ENCODE measurements at regions not wholly inside any gene's neighbourhood (a gene's known extent, or its start where the extent isn't known, plus 50 kb on each side); places are given as distances from the start of the nearest gene placed in this dataset.

DNA sequence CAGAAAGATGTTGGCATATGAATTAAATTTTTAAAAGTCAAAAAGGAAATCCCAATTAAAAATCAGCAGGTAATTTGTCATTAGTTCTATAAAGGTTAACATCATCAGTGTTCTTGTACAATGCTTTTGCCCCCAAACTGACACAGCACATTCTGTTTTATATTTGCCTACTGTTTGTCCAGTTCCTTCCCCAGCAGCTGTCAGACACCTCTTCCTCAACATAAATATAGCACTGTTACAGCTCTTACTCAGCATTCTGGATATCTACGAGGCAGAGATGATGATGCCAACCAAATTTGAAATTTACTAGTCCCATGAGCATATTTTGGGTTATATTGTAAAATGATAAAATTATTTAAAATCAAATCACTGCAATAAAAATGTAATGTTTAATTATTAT is 124.6 kb downstream of the SINHCAF start:
- ATAC-seq: no peak
- DNase-seq (ENCODE audit: low spot score): no peak
- Mint-ChIP-seq H3K27ac (no peak overlapping the region), H3K9me3 (no peaks in the 10 kb centered on the region), H3K27me3 (ENCODE audit: insufficient read depth, low read depth, poor library complexity) (no peaks in the 10 kb centered on the region), H3K4me3 (no peak overlapping the region), H3K36me3 (ENCODE audit: low read depth) (no peaks in the 10 kb centered on the region), H3K4me1 (peaks cover 28% of the 10 kb centered on the region)
- Histone ChIP-seq H3K79me2 (replicated peaks; ENCODE audit: insufficient read depth) (no peaks in the 10 kb centered on the region), H3K4me3 (no peak overlapping the region), H3K27me3 (ENCODE audit: insufficient read depth) (no peaks in the 10 kb centered on the region), H3K27ac (ENCODE audit: low read depth) (no peak overlapping the region), H3K4me1 (ENCODE audit: insufficient read depth) (peaks cover 28% of the 10 kb centered on the region), H3F3A (replicated peaks; ENCODE audit: low read depth) (no peaks in the 10 kb centered on the region), H3K36me3 (ENCODE audit: insufficient read depth) (no peaks in the 10 kb centered on the region), H3K4me2 (no peak overlapping the region), H4K20me1 (replicated peaks; ENCODE audit: insufficient read depth) (no peaks in the 10 kb centered on the region), H2AFZ (no peak overlapping the region), H3K9me2 (ENCODE audit: insufficient read depth) (no peaks in the 10 kb centered on the region)
- TF ChIP-seq NANOG (IDR thresholded peaks at IDR 0.05; ENCODE audit: borderline replicate concordance) (no peak), STAT1 (IDR thresholded peaks at IDR 0.05; ENCODE audit: unreplicated experiment) (no peak), JUNB (IDR thresholded peaks at IDR 0.05; ENCODE audit: unreplicated experiment) (no peak), POLR2AphosphoS5 (IDR thresholded peaks at IDR 0.05; ENCODE audit: low read depth) (no peak), CREB1 (CRISPR knock-in tag; IDR thresholded peaks at IDR 0.05; ENCODE audit: low read depth) (no peak), EZH2phosphoT487 (IDR thresholded peaks at IDR 0.05; ENCODE audit: unreplicated experiment) (no peak)
- TF ChIP-seq, protein P1, sequence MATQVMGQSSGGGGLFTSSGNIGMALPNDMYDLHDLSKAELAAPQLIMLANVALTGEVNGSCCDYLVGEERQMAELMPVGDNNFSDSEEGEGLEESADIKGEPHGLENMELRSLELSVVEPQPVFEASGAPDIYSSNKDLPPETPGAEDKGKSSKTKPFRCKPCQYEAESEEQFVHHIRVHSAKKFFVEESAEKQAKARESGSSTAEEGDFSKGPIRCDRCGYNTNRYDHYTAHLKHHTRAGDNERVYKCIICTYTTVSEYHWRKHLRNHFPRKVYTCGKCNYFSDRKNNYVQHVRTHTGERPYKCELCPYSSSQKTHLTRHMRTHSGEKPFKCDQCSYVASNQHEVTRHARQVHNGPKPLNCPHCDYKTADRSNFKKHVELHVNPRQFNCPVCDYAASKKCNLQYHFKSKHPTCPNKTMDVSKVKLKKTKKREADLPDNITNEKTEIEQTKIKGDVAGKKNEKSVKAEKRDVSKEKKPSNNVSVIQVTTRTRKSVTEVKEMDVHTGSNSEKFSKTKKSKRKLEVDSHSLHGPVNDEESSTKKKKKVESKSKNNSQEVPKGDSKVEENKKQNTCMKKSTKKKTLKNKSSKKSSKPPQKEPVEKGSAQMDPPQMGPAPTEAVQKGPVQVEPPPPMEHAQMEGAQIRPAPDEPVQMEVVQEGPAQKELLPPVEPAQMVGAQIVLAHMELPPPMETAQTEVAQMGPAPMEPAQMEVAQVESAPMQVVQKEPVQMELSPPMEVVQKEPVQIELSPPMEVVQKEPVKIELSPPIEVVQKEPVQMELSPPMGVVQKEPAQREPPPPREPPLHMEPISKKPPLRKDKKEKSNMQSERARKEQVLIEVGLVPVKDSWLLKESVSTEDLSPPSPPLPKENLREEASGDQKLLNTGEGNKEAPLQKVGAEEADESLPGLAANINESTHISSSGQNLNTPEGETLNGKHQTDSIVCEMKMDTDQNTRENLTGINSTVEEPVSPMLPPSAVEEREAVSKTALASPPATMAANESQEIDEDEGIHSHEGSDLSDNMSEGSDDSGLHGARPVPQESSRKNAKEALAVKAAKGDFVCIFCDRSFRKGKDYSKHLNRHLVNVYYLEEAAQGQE (IDR thresholded peaks at IDR 0.05; ENCODE audit: unreplicated experiment): no peak
- TF ChIP-seq, protein P2, sequence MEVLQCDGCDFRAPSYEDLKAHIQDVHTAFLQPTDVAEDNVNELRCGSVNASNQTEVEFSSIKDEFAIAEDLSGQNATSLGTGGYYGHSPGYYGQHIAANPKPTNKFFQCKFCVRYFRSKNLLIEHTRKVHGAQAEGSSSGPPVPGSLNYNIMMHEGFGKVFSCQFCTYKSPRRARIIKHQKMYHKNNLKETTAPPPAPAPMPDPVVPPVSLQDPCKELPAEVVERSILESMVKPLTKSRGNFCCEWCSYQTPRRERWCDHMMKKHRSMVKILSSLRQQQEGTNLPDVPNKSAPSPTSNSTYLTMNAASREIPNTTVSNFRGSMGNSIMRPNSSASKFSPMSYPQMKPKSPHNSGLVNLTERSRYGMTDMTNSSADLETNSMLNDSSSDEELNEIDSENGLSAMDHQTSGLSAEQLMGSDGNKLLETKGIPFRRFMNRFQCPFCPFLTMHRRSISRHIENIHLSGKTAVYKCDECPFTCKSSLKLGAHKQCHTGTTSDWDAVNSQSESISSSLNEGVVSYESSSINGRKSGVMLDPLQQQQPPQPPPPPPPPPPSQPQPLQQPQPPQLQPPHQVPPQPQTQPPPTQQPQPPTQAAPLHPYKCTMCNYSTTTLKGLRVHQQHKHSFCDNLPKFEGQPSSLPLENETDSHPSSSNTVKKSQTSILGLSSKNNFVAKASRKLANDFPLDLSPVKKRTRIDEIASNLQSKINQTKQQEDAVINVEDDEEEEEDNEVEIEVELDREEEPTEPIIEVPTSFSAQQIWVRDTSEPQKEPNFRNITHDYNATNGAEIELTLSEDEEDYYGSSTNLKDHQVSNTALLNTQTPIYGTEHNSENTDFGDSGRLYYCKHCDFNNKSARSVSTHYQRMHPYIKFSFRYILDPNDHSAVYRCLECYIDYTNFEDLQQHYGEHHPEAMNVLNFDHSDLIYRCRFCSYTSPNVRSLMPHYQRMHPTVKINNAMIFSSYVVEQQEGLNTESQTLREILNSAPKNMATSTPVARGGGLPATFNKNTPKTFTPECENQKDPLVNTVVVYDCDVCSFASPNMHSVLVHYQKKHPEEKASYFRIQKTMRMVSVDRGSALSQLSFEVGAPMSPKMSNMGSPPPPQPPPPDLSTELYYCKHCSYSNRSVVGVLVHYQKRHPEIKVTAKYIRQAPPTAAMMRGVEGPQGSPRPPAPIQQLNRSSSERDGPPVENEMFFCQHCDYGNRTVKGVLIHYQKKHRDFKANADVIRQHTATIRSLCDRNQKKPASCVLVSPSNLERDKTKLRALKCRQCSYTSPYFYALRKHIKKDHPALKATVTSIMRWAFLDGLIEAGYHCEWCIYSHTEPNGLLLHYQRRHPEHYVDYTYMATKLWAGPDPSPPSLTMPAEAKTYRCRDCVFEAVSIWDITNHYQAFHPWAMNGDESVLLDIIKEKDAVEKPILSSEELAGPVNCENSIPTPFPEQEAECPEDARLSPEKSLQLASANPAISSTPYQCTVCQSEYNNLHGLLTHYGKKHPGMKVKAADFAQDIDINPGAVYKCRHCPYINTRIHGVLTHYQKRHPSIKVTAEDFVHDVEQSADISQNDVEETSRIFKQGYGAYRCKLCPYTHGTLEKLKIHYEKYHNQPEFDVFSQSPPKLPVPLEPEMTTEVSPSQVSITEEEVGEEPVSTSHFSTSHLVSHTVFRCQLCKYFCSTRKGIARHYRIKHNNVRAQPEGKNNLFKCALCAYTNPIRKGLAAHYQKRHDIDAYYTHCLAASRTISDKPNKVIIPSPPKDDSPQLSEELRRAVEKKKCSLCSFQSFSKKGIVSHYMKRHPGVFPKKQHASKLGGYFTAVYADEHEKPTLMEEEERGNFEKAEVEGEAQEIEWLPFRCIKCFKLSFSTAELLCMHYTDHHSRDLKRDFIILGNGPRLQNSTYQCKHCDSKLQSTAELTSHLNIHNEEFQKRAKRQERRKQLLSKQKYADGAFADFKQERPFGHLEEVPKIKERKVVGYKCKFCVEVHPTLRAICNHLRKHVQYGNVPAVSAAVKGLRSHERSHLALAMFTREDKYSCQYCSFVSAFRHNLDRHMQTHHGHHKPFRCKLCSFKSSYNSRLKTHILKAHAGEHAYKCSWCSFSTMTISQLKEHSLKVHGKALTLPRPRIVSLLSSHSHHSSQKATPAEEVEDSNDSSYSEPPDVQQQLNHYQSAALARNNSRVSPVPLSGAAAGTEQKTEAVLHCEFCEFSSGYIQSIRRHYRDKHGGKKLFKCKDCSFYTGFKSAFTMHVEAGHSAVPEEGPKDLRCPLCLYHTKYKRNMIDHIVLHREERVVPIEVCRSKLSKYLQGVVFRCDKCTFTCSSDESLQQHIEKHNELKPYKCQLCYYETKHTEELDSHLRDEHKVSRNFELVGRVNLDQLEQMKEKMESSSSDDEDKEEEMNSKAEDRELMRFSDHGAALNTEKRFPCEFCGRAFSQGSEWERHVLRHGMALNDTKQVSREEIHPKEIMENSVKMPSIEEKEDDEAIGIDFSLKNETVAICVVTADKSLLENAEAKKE (CRISPR knock-in tag; IDR thresholded peaks at IDR 0.05): no peak
- TF ChIP-seq, protein P3, sequence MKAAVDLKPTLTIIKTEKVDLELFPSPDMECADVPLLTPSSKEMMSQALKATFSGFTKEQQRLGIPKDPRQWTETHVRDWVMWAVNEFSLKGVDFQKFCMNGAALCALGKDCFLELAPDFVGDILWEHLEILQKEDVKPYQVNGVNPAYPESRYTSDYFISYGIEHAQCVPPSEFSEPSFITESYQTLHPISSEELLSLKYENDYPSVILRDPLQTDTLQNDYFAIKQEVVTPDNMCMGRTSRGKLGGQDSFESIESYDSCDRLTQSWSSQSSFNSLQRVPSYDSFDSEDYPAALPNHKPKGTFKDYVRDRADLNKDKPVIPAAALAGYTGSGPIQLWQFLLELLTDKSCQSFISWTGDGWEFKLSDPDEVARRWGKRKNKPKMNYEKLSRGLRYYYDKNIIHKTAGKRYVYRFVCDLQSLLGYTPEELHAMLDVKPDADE (IDR thresholded peaks at IDR 0.05): no peak

Data from GM23338 (cell line).